Tibial nerve (tissue), 3 donors: ENCODE measurements at regions not wholly inside any gene's neighbourhood (a gene's known extent, or its start where the extent isn't known, plus 50 kb on each side); places are given as distances from the start of the nearest gene placed in this dataset.
"Not testable (repeated sequence)": the region's sequence is repeated elsewhere in the genome, so short reads cannot be mapped to it uniquely, and the experiment has no call there.

ENCODE experiments used
- POLR2A ChIP-seq, 2 donors: fragments of 450-650 bp; IDR thresholded peaks; one replicate each; pipeline ENCODE4 v1.6.1; 2017; ENCODE audit warnings: antibody characterized with exemption in 2 of 2, mild to moderate bottlenecking in 2 of 2, moderate library complexity in 2 of 2
- TF ChIP-seq, protein P1 (sequence below), 5 experiments: fragments of 200-600 bp in 3 of 5; fragments of 450-650 bp in 2 of 5; sonication (generic) in 3 of 5; IDR thresholded peaks; one replicate each; pipeline ENCODE4 v1.5.1; 2016 to 2019; ENCODE audit warnings: antibody characterized with exemption in 5 of 5, mild to moderate bottlenecking in 3 of 5, moderate library complexity in 2 of 5

DNA sequence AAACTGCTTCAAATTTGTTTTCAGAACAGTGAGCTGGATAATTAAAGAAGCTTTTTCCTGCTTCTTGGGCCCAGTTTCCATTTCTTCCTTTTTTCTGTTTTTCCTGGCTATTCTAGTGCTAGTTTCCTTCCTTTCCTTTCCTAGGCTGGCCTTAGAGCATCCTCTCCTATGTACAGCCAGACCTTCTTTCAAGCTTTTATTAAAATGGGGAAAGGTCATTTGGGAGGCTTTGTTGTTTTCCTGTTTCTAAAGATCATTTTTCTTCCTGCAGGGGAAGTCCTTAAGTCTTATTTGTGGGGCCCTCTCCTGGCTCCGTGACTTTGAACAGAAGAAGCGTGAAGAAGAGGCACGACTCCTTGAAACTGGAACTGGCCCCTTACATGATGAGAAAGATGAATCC is 85.2 kb upstream of the PZP start:
- TF ChIP-seq, protein P1, sequence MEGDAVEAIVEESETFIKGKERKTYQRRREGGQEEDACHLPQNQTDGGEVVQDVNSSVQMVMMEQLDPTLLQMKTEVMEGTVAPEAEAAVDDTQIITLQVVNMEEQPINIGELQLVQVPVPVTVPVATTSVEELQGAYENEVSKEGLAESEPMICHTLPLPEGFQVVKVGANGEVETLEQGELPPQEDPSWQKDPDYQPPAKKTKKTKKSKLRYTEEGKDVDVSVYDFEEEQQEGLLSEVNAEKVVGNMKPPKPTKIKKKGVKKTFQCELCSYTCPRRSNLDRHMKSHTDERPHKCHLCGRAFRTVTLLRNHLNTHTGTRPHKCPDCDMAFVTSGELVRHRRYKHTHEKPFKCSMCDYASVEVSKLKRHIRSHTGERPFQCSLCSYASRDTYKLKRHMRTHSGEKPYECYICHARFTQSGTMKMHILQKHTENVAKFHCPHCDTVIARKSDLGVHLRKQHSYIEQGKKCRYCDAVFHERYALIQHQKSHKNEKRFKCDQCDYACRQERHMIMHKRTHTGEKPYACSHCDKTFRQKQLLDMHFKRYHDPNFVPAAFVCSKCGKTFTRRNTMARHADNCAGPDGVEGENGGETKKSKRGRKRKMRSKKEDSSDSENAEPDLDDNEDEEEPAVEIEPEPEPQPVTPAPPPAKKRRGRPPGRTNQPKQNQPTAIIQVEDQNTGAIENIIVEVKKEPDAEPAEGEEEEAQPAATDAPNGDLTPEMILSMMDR (IDR thresholded peaks at IDR 0.05) = not testable (repeated sequence)
- TF ChIP-seq POLR2A (IDR thresholded peaks at IDR 0.05) = not testable (repeated sequence)
